ENCODE measurements at regions not wholly inside any gene's neighbourhood (a gene's known extent, or its start where the extent isn't known, plus 50 kb on each side); places are given as distances from the start of the nearest gene placed in this dataset.
"Not testable (repeated sequence)": the region's sequence is repeated elsewhere in the genome, so short reads cannot be mapped to it uniquely, and the experiment has no call there.

DNA sequence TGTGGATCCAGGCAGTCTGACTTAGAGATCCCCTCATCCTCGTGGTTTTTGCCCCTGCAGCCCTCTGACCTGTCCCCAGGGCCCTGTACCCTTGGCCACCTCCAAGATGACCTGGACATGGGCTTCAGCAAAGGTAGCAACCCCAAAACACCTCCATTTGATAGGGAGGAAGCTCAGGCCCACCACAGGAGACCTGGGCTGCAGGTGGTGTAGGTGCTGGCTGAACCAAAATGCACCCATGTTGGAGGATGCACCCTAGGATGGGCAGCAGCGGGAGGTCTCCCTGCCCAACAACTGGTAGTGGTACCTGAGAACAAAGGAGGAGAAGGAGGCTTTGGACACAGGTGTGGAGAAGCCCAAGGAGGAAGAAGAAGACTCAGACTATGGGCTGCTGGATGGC, 188.7 kb downstream of the ZNF716 start:
- Histone ChIP-seq H3K27ac (no peak overlapping the region), H3K4me3 (no peak overlapping the region), H3K36me3 (no peaks in the 10 kb centered on the region), H3K4me1 (no peaks in the 10 kb centered on the region), H3K27me3 (no peaks in the 10 kb centered on the region), H3K9me3 (no peaks in the 10 kb centered on the region)
- TF ChIP-seq POLR2A (IDR thresholded peaks at IDR 0.05) (no peak), POLR2AphosphoS5 (IDR thresholded peaks at IDR 0.05) (no peak)
- TF ChIP-seq, protein P1, sequence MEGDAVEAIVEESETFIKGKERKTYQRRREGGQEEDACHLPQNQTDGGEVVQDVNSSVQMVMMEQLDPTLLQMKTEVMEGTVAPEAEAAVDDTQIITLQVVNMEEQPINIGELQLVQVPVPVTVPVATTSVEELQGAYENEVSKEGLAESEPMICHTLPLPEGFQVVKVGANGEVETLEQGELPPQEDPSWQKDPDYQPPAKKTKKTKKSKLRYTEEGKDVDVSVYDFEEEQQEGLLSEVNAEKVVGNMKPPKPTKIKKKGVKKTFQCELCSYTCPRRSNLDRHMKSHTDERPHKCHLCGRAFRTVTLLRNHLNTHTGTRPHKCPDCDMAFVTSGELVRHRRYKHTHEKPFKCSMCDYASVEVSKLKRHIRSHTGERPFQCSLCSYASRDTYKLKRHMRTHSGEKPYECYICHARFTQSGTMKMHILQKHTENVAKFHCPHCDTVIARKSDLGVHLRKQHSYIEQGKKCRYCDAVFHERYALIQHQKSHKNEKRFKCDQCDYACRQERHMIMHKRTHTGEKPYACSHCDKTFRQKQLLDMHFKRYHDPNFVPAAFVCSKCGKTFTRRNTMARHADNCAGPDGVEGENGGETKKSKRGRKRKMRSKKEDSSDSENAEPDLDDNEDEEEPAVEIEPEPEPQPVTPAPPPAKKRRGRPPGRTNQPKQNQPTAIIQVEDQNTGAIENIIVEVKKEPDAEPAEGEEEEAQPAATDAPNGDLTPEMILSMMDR (IDR thresholded peaks at IDR 0.05): no peak
- peak in 1 of 2 donors; percentile 5 for DNase-seq (ENCODE audit: low spot score in 2 of 2)
- intact Hi-C loops (cut with DNase I; ENCODE audit: low total_unique reads): no loop called here

DNA sequence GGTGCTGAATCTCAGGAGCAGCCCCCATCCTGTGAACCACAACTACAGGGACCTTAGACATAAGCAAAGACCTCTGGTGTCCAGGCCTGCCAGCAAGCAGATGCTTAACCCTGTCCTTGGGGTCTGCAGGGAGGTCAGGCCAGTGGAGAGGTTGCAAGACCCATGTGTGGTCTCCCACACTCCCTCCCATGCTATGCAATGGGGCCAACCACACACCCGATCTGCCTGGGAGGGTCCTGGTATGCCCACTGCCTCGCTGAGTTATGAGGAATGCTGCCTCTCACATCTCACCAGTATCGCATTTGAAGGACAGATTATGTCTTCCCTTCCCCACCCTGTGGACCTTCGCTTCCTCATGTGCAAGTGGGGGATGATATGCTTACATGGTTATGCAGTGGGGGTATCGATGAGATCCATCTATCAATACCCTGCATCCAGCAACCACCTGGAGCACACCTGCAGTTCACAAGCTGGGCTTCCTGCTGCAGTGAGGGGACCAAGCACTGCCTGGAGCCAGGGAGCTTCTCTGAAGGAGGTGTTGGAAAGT, 191.6 kb downstream of the ZNF716 start:
- Histone ChIP-seq H3K36me3 (no peaks in the 10 kb centered on the region), H3K27me3 (no peaks in the 10 kb centered on the region), H3K4me1 (no peaks in the 10 kb centered on the region), H3K9me3 (peaks cover 4 to 16% of the 10 kb centered on the region in 2 donors), H3K4me3 (no peak overlapping the region), H3K27ac (no peak overlapping the region)
- intact Hi-C loops (cut with DNase I; ENCODE audit: low total_unique reads): no loop called here
- TF ChIP-seq, protein P1 (IDR thresholded peaks at IDR 0.05): no peak
- TF ChIP-seq POLR2AphosphoS5 (IDR thresholded peaks at IDR 0.05) (no peak), POLR2A (IDR thresholded peaks at IDR 0.05) (no peak)
- DNase-seq (ENCODE audit: low spot score in 2 of 2): no peak

DNA sequence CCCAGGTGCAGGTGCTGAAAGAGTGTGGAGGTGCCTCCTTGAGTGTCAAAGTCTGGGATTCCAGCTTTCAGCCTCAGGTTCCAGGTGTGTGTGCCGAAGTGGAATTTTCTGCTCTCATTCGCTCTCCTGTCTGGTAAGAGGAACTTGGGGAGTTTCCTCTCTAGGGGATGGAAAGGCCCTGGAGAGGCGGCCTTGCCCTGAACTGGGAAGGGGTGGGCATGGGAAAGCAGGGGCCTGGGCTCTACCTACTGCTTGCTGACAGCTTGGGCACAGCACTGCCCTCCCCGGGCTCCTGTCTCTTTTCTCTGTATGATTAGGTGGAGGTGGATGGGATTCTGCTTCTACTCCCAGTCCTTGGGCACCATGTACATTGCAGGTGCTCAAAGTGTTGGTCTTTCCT, 192.8 kb downstream of the ZNF716 start:
- Histone ChIP-seq H3K36me3 (no peaks in the 10 kb centered on the region), H3K4me3 (no peak overlapping the region), H3K27me3 (no peaks in the 10 kb centered on the region), H3K4me1 (no peaks in the 10 kb centered on the region), H3K9me3 (peaks cover 4 to 26% of the 10 kb centered on the region in 2 donors), H3K27ac (no peak overlapping the region)
- no peak for DNase-seq (ENCODE audit: low spot score in 2 of 2)
- TF ChIP-seq POLR2AphosphoS5 (IDR thresholded peaks at IDR 0.05): no peak
- no peak for TF ChIP-seq POLR2A (IDR thresholded peaks at IDR 0.05)
- TF ChIP-seq, protein P1 (IDR thresholded peaks at IDR 0.05): no peak
- intact Hi-C loops (cut with DNase I; ENCODE audit: low total_unique reads): no loop called here

DNA sequence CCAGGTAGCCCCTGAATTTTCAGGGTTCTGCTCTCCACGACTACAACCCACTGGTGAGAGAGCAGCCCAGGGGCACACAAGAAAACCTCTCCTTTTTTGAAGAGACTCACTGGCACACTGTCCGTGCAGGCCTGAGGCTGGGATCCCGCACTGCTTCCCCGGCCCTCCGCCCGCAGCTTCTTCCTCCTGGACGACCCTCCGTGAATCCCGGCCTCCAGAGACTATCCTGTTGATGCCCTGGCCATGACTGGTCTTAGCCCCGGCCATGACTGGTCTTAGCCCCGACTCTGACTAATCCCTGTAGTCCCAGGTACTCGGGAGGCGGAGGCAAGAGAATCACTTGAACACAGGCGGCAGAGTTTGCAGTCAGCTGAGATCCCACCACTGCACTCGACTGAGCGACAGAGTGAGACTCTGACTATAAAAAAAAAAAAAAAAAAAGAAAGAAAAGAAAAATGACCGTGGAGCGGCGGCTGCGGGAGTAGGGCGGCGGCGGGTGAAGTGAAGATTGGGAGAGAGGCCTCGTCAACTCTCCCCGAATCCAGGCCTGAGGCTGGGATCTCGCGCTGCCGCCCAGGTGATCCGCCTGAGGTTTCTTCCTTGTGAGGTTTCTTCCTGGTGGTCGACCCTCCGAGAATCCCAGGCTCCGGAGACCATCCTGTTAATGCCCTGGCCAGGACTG, 196.4 kb downstream of the ZNF716 start:
- DNase-seq (ENCODE audit: low spot score in 2 of 2): no peak
- Histone ChIP-seq H3K4me1 (no peaks in the 10 kb centered on the region), H3K36me3 (no peaks in the 10 kb centered on the region), H3K9me3 (peaks cover 8 to 45% of the 10 kb centered on the region in 2 donors), H3K27ac (no peak overlapping the region), H3K4me3 (no peak overlapping the region), H3K27me3 (no peaks in the 10 kb centered on the region)
- intact Hi-C loops (cut with DNase I; ENCODE audit: low total_unique reads): no loop called here
- TF ChIP-seq, protein P1 (IDR thresholded peaks at IDR 0.05): no peak
- TF ChIP-seq POLR2A (IDR thresholded peaks at IDR 0.05) (no peak), POLR2AphosphoS5 (IDR thresholded peaks at IDR 0.05) (no peak)

DNA sequence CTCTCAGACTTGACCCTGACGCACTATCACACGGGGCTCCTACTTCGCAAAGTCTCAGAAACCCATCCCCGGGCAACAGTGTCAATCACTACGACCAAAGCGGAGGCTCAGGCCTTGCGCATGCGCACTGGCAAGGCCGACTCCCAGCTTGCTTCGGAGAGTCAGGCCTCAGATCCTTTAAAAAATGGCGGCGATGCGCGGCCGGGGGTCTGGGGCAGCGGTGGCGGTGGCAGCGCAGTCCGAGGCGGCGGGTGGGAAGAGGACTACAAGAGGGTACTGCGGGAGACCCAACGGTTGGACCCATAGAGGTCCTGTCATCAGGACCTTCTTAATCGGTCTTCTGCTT, 196.9 kb downstream of the ZNF716 start:
- H3K27ac ChIP-seq: no peak overlapping the region
- H3K4me3 ChIP-seq: no peak overlapping the region
- TF ChIP-seq, protein P1 (IDR thresholded peaks at IDR 0.05): no peak
- TF ChIP-seq POLR2A (IDR thresholded peaks at IDR 0.05): no peak
- TF ChIP-seq POLR2AphosphoS5 (IDR thresholded peaks at IDR 0.05): no peak
- intact Hi-C loops (cut with DNase I; ENCODE audit: low total_unique reads): no loop called here
- peaks cover 12 to 50% of the 10 kb centered on the region in 2 donors for H3K9me3 ChIP-seq
- H3K36me3 ChIP-seq: no peaks in the 10 kb centered on the region
- no peak for DNase-seq (ENCODE audit: low spot score in 2 of 2)
- no peaks in the 10 kb centered on the region for H3K27me3 ChIP-seq
- H3K4me1 ChIP-seq: no peaks in the 10 kb centered on the region

DNA sequence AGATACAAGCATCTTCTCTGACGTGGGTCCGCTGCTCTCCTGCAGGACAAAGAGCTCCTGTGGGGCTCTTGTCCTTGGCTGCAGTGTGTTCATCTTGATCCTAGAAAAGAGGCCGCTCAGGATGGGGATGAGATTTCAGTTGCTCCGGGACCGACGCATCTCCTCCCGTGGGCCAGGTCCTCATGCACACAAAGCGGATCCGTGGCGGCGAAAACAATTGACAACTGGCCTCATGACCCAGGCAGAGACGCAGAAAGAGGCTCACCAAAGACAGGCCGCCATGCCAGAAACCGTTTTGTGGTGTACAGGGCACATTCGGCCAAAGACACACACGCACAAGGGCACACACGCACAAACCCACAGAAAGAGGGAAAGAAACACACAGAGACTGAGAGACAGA, 200.4 kb downstream of the ZNF716 start:
- peaks cover 28 to 69% of the 10 kb centered on the region in 2 donors for H3K9me3 ChIP-seq
- H3K36me3 ChIP-seq; DNase-seq (ENCODE audit: low spot score in 2 of 2); H3K4me3 ChIP-seq; H3K27ac ChIP-seq; H3K27me3 ChIP-seq; H3K4me1 ChIP-seq; intact Hi-C loops (cut with DNase I; ENCODE audit: low total_unique reads): not testable (repeated sequence)
